Activated T-cell treated with anti-CD3 and anti-CD28 coated beads for 24 hours (primary cell): ENCODE measurements at regions not wholly inside any gene's neighbourhood (a gene's known extent, or its start where the extent isn't known, plus 50 kb on each side); places are given as distances from the start of the nearest gene placed in this dataset.
"Not testable (repeated sequence)": the region's sequence is repeated elsewhere in the genome, so short reads cannot be mapped to it uniquely, and the experiment has no call there.

Source experiments
- DNase-seq: peaks from one replicate; pipeline ENCODE4 v3.0.0-alpha.2; 2020; ENCODE audit warnings: low read depth

- DNase-seq: no peak
These were observed 268.2 kb downstream of the SH3GL2 start for GRCh38 chr9:17846948-17847655.

GRCh38 chr9:17847908-17848307 is 269.0 kb downstream of the SH3GL2 start:
- DNase-seq: no peak

DNA sequence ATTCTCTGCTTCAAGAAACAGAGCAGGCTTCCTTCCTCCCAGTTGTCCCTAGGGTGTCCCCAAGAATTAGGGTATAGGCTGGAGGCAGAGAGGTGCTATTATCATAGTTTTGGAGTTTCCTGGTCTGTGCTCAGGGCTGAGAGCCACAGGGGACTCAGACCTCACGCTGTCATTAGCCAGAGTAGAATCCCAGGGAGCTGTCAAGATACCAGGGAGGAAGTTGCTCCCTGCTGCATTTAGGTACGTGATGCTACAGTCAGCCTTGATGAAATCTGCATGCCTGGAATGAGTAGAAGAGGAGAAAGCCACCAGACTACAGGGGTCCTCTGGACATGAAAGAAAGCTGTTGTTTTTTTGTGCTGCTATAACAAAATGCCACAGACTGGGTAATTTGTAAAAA is 273.2 kb downstream of the SH3GL2 start:
- DNase-seq: no peak

GRCh38 chr9:17854487-17854886 is 275.6 kb downstream of the SH3GL2 start:
- no peak for DNase-seq

- no peak for DNase-seq
These were observed 278.1 kb downstream of the SH3GL2 start for GRCh38 chr9:17856995-17857394.

- no peak for DNase-seq
These were observed 280.4 kb downstream of the SH3GL2 start for GRCh38 chr9:17859228-17859627.

DNA sequence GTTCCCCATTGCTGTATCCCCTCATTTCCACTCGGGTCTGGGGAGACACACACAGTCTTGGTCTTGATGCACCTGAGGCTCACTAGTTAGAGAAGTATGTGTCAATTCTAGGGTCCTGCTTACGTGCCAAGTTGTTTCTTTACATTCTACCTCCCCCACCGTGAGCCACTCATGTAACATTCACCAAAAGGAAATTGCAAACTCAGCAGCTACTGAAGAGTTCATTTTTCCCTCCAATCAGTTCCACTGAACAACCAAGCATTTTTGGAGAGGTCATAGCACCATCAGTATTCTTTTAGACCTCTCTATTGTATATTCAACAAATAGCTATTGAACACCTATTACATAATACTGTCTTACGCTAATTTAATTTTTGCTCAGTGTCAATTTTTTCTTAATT is 281.1 kb downstream of the SH3GL2 start:
- DNase-seq: no peak

- DNase-seq: no peak
These were observed 283.2 kb downstream of the SH3GL2 start for GRCh38 chr9:17862101-17862500.

DNA sequence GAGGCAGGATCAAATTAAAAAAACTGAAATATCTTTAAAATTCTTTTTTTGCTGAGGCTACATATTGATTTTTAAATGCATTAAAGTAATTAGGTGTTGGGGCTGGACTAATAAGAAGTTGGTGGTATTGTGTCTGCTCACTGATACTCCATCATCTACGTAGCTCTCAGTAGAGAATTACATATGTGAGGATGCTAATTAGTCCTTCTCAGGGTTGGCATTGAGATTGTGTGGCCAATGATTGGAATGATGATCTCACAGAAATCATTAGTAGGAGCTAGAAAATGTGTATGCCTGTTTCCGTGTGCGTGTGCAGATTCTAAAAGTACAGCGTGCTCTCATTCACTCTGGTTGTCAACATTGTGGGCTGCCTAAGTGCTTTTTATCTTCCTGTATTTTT is 283.8 kb downstream of the SH3GL2 start:
- DNase-seq: no peak

DNA sequence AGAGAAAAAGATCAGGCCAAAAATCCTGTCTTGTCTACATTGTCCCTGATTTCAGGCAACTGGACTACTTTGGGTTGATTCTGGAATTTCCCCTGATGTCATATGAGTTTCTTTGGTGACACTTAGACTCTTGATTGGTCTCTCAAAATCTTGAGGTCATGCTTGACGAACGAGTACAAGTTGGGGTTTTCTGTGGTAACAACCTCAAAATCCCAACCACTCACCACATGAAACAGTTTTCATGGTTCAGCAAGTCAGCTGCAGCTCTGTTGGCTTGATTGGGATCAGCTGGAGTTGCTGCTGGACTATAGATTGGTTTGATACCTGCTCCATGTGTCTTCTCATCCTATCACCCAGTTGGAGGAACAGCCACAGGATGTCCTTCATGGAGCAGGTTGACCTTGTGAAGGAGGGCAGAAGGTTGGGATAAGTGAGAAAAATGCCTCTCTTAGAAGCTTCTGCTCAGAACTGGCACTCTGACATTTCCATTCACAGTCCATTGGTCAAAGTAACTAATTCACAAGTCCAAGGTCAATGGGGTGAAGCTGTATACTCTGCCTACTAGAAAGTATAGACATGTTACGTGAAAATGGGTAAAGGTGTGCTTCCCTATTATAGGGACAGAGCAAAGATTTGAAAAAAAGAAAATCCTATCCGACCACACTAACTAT is 284.5 kb downstream of the SH3GL2 start:
- no peak for DNase-seq

DNA sequence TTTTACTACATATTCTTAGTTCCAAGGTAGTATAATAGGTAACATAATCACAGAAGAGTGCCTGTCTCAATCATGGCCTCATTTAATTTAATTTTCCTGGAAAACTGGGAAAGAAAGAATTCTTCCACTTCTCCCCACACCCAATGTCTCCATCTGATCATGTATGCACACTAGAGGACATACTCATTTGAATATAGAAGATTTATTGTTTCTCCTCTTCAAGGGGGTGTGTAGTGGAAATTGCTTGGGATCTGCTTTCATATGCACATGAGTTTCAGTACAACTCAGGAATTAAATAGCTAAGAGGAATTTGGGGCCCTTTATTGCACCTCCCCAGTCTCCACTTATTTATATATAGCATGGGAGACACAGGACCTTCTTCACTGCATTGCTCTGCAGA is 285.1 kb downstream of the SH3GL2 start:
- DNase-seq: no peak

DNA sequence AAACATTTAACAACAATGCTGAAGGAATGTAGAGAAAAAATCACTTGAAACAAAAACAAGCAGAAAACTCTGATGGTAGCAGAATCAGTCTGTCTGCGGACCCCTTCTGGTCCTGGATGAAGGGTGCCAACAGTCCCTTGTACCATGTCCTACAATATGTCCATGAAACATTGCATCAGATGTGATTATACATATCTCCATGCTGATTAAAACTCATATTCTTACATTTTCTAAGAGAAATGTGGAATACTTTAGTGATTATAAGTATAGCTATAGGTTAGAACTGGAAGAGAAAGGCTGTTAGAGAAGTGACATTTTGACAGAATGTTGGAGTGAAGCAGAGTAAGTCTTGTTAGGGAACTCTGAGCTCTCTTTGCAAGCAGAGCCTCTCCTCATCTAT is 286.1 kb downstream of the SH3GL2 start:
- DNase-seq: no peak

DNA sequence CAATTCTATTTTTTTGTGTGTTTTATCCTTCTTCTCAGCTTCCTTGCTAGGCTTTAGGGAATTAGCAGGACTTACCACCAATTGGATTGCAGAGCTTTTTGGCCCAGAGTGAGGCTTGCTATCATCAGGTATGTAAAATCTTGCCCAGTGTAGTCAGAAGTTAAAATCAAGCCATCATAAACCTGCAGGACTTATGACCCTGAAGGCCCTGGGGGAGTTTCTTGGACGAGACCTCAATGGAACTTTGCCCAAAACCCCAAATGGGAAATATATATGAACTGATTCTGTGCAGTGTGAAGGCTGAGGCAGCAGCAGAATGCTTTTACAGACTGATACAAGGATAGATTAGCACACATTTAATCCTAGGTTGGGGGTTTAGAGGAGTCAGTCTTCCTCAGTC is 287.0 kb downstream of the SH3GL2 start:
- no peak for DNase-seq

DNA sequence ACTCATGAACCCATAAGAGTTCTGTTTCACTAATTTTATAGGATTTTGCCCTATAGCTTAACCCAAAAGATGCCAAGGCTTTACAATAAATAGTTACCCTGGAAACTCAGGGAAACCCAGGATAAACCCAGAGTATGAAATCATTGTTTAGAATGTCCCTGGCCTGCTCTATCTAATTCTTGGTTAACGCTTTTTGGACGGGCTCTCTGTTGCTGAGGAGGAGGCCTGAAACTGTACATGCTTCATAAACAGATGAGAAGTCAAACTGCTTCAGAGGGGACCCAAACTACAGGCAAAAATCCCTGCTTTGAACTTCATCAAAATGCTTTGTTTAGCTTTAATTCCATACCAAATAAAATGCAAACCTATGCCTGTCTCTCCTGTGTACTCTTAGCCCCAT is 291.9 kb downstream of the SH3GL2 start:
- no peak for DNase-seq

DNA sequence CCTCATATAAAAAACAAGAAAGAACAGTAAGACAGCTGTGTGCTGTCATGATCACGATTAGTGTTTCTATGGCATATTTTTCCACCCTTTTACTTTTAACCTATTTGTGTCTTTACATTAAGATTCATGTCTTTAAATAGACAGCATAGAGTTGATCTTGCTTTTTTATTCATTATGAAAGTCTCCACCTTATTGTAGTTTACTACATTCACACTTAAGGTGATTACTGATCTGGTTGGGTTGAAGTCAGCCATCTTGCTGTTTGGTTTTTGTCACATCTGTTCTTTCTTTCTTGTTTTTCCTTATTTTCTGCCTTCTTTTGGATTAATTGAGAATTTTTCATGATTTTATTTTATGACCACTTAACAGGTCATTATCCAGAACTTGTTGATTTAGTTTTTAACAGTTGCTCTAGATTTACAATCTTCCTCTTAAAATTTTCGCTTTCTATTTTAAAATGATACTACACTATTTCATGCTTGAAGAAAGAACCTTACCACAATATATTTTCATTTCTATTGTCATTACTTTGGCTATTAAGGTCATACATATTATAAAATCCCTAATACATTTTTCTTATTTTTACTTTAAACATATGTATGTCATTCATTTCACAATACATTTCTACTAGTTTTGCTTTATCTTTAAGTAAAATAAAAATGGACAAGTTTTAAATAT is 292.5 kb downstream of the SH3GL2 start:
- DNase-seq: no peak

GRCh38 chr9:17875886-17876285 is 297.0 kb downstream of the SH3GL2 start:
- no peak for DNase-seq

- no peak for DNase-seq
These were observed 297.8 kb downstream of the SH3GL2 start for GRCh38 chr9:17876687-17877086.

GRCh38 chr9:17878810-17879370 is 300.0 kb downstream of the SH3GL2 start:
- DNase-seq: no peak

DNA sequence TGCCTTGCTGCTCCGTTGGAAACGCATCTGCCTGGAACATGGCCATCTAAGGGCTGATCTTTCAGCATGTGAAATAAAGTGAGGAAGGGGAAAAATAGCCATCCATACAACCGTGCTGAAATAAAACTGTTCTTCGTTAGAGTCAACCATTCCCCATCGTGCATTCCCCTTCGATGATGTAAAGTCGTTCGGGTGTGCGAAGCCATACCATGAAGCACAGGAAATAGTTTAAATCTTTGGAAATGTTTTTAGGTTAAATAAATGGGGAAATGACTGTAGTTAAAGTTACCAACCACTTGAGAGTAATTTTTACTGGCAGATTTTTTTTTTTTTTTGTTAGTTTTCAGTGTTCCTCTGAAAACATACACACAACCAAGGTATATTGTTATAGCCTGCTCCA is 302.5 kb downstream of the SH3GL2 start:
- no peak for DNase-seq

DNA sequence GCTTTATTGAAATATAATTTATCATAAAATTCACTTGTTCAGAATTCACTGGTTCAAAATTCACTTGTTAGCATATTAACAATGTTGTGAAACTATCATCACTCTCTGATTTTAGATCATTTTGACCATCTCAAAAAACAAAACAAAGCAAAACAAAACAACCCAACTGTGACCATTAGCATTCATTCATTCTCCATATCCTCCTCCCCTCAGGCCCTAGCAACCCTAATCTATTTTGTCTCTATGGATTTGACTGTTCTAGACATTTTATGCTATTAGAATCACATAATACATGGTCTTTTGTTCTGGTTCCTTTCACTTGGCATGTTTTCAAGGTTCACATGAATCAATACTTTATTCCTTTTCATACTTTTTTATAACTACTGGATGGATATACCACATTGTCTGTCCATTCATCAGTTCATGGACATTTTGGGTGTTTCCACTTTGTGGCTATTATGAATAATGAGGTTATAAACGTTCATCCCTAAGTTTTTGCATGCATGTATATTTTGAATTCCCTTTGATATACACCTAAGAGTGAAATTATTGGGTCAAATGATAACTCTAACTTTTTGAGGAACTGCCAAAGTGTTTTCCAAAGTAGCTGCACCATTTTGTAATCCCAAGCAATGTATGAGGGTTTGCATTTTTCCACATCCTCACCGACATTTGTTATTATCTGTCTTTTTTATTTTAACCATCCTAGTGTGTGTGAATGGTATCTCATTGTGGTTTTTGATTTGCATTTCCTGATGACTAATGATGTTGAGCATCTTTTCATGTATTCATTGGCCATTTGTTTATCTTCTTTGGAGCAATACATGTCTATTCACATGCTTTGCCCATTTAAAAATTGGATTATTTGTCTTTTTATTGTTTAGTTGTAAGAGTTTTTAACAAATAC is 304.1 kb downstream of the SH3GL2 start:
- no peak for DNase-seq

GRCh38 chr9:17888066-17888465 is 309.2 kb downstream of the SH3GL2 start:
- no peak for DNase-seq

GRCh38 chr9:17888964-17889363 is 310.1 kb downstream of the SH3GL2 start:
- not testable (repeated sequence) for DNase-seq
